ENCODE measurements at regions not wholly inside any gene's neighbourhood (a gene's known extent, or its start where the extent isn't known, plus 50 kb on each side); places are given as distances from the start of the nearest gene placed in this dataset.
"Not testable (repeated sequence)": the region's sequence is repeated elsewhere in the genome, so short reads cannot be mapped to it uniquely, and the experiment has no call there.

GRCh38 chr4:148674876-148675275 lies 232.7 kb upstream of the NR3C2 start:
- Histone ChIP-seq H3K27ac (no peak overlapping the region), H3K36me3 (no peaks in the 10 kb centered on the region), H3K9me3 (no peaks in the 10 kb centered on the region), H4K20me1 (no peaks in the 10 kb centered on the region), H3K4me3 (no peak overlapping the region), H3K9ac (no peak overlapping the region), H3K4me2 (no peak overlapping the region), H3K27me3 (no peaks in the 10 kb centered on the region), H3K4me1 (no peaks in the 10 kb centered on the region)
- TF ChIP-seq Cebpa-rat (IDR thresholded peaks at IDR 0.05) = no peak

GRCh38 chr4:148664636-148665035 lies 222.4 kb upstream of the NR3C2 start:
- Histone ChIP-seq H3K4me2 (no peak overlapping the region), H3K9ac (no peak overlapping the region), H4K20me1 (no peaks in the 10 kb centered on the region), H3K36me3 (no peaks in the 10 kb centered on the region), H3K27me3 (no peaks in the 10 kb centered on the region), H3K4me1 (no peaks in the 10 kb centered on the region), H3K9me3 (no peaks in the 10 kb centered on the region), H3K4me3 (no peak overlapping the region), H3K27ac (no peak overlapping the region)
- no peak for TF ChIP-seq Cebpa-rat (IDR thresholded peaks at IDR 0.05)

GRCh38 chr4:148654131-148654530 lies 211.9 kb upstream of the NR3C2 start:
- H3K4me1 ChIP-seq = no peaks in the 10 kb centered on the region
- no peak for TF ChIP-seq Cebpa-rat (IDR thresholded peaks at IDR 0.05)
- H3K27me3 ChIP-seq = no peaks in the 10 kb centered on the region
- H3K9me3 ChIP-seq = no peaks in the 10 kb centered on the region
- H3K9ac ChIP-seq = no peak overlapping the region
- no peaks in the 10 kb centered on the region for H4K20me1 ChIP-seq
- H3K36me3 ChIP-seq = no peaks in the 10 kb centered on the region
- no peak overlapping the region for H3K4me3 ChIP-seq
- no peak overlapping the region for H3K27ac ChIP-seq
- H3K4me2 ChIP-seq = no peak overlapping the region

- H3K27me3 ChIP-seq = no peaks in the 10 kb centered on the region
- no peak overlapping the region for H3K27ac ChIP-seq
- H3K4me1 ChIP-seq = no peaks in the 10 kb centered on the region
- no peak overlapping the region for H3K4me3 ChIP-seq
- no peak overlapping the region for H3K4me2 ChIP-seq
- no peak for TF ChIP-seq Cebpa-rat (IDR thresholded peaks at IDR 0.05)
- H3K9ac ChIP-seq = no peak overlapping the region
- H3K9me3 ChIP-seq = no peaks in the 10 kb centered on the region
- no peaks in the 10 kb centered on the region for H4K20me1 ChIP-seq
- no peaks in the 10 kb centered on the region for H3K36me3 ChIP-seq
Measured at GRCh38 chr4:148653681-148654080, 211.5 kb upstream of the NR3C2 start.

- Histone ChIP-seq H3K27me3 (no peaks in the 10 kb centered on the region), H3K9me3 (no peaks in the 10 kb centered on the region), H4K20me1 (no peaks in the 10 kb centered on the region), H3K27ac (no peak overlapping the region), H3K36me3 (no peaks in the 10 kb centered on the region), H3K4me2 (no peak overlapping the region), H3K9ac (no peak overlapping the region), H3K4me3 (no peak overlapping the region), H3K4me1 (no peaks in the 10 kb centered on the region)
- TF ChIP-seq Cebpa-rat (IDR thresholded peaks at IDR 0.05) = no peak
Measured at GRCh38 chr4:148651991-148652390, 209.8 kb upstream of the NR3C2 start.

- Histone ChIP-seq H3K27me3 (no peaks in the 10 kb centered on the region), H3K4me1 (no peaks in the 10 kb centered on the region), H3K4me2 (no peak overlapping the region), H3K36me3 (no peaks in the 10 kb centered on the region), H4K20me1 (no peaks in the 10 kb centered on the region), H3K27ac (no peak overlapping the region), H3K9me3 (no peaks in the 10 kb centered on the region), H3K9ac (no peak overlapping the region), H3K4me3 (no peak overlapping the region)
- TF ChIP-seq Cebpa-rat (IDR thresholded peaks at IDR 0.05) = no peak
Measured at GRCh38 chr4:148649652-148650331, 207.6 kb upstream of the NR3C2 start.

- H3K27me3 ChIP-seq = no peaks in the 10 kb centered on the region
- H3K36me3 ChIP-seq = no peaks in the 10 kb centered on the region
- H3K9me3 ChIP-seq = no peaks in the 10 kb centered on the region
- no peak overlapping the region for H3K27ac ChIP-seq
- H3K4me3 ChIP-seq = no peak overlapping the region
- H3K4me1 ChIP-seq = no peaks in the 10 kb centered on the region
- H3K4me2 ChIP-seq = no peak overlapping the region
- TF ChIP-seq Cebpa-rat (IDR thresholded peaks at IDR 0.05) = no peak
- no peak overlapping the region for H3K9ac ChIP-seq
- H4K20me1 ChIP-seq = no peaks in the 10 kb centered on the region
Measured at GRCh38 chr4:148643851-148644250, 201.6 kb upstream of the NR3C2 start.

- H3K9me3 ChIP-seq = peaks cover 9% of the 10 kb centered on the region
- no peaks in the 10 kb centered on the region for H3K4me1 ChIP-seq
- TF ChIP-seq Cebpa-rat (IDR thresholded peaks at IDR 0.05) = no peak
- H3K27me3 ChIP-seq = no peaks in the 10 kb centered on the region
- H3K4me3 ChIP-seq = no peak overlapping the region
- H3K4me2 ChIP-seq = no peak overlapping the region
- H3K27ac ChIP-seq = no peak overlapping the region
- H4K20me1 ChIP-seq = no peaks in the 10 kb centered on the region
- H3K9ac ChIP-seq = no peak overlapping the region
- no peaks in the 10 kb centered on the region for H3K36me3 ChIP-seq
Measured at GRCh38 chr4:148642907-148643306, 200.7 kb upstream of the NR3C2 start.

- not testable (repeated sequence) for H4K20me1 ChIP-seq, H3K4me1 ChIP-seq, H3K4me2 ChIP-seq, H3K27me3 ChIP-seq, H3K27ac ChIP-seq, H3K4me3 ChIP-seq, H3K36me3 ChIP-seq, H3K9ac ChIP-seq
- H3K9me3 ChIP-seq = peaks cover 30% of the 10 kb centered on the region
Measured at GRCh38 chr4:148638079-148638478, 195.9 kb upstream of the NR3C2 start.

- H3K9me3 ChIP-seq = peaks cover 30% of the 10 kb centered on the region
- H3K36me3 ChIP-seq, H3K4me3 ChIP-seq, H4K20me1 ChIP-seq, H3K4me2 ChIP-seq, H3K4me1 ChIP-seq, H3K27me3 ChIP-seq, H3K9ac ChIP-seq, H3K27ac ChIP-seq: not testable (repeated sequence)
Measured at GRCh38 chr4:148637453-148637852, 195.2 kb upstream of the NR3C2 start.

GRCh38 chr4:148634476-148634875 lies 192.3 kb upstream of the NR3C2 start:
- no peak overlapping the region for H3K27ac ChIP-seq
- no peak overlapping the region for H3K4me3 ChIP-seq
- no peaks in the 10 kb centered on the region for H3K4me1 ChIP-seq
- TF ChIP-seq Cebpa-rat (IDR thresholded peaks at IDR 0.05) = no peak
- peaks cover 30% of the 10 kb centered on the region for H3K9me3 ChIP-seq
- H3K36me3 ChIP-seq = no peaks in the 10 kb centered on the region
- no peak overlapping the region for H3K4me2 ChIP-seq
- no peaks in the 10 kb centered on the region for H4K20me1 ChIP-seq
- no peak overlapping the region for H3K9ac ChIP-seq
- H3K27me3 ChIP-seq = no peaks in the 10 kb centered on the region
